ENCODE measurements at regions not wholly inside any gene's neighbourhood (a gene's known extent, or its start where the extent isn't known, plus 50 kb on each side); places are given as distances from the start of the nearest gene placed in this dataset.

GRCh38 chr9:118782790-118783463 is 586.3 kb downstream of the BRINP1 start:
- Histone ChIP-seq H3K4me1 (no peaks in the 10 kb centered on the region), H3F3A (ENCODE audit: low read depth) (no peaks in the 10 kb centered on the region), H3K4me2 (no peak overlapping the region), H3K27me3 (no peaks in the 10 kb centered on the region), H4K20me1 (ENCODE audit: low read depth) (no peaks in the 10 kb centered on the region), H3K9me3 (ENCODE audit: low read depth) (no peaks in the 10 kb centered on the region), H3K79me2 (ENCODE audit: low read depth) (no peaks in the 10 kb centered on the region), H2AFZ (replicated peaks) (no peak overlapping the region), H3K4me3 (no peak overlapping the region), H3K27ac (no peak overlapping the region), H3K36me3 (no peaks in the 10 kb centered on the region), H3K9ac (no peak overlapping the region)
- no peaks in the 10 kb centered on the region for H3K9me3 Mint-ChIP-seq
- no peak for DNase-seq (ENCODE audit: low spot score)
- no peaks in the 10 kb centered on the region for H3K27me3 Mint-ChIP-seq (ENCODE audit: insufficient read depth, low read depth)
- H3K4me1 Mint-ChIP-seq: peaks cover 37% of the 10 kb centered on the region
- TF ChIP-seq CTCF (IDR thresholded peaks at IDR 0.05) (no peak), EZH2phosphoT487 (IDR thresholded peaks at IDR 0.05) (no peak), EZH2 (IDR thresholded peaks at IDR 0.05) (no peak)
- no peaks in the 10 kb centered on the region for H3K36me3 Mint-ChIP-seq
- H3K27ac Mint-ChIP-seq: no peak overlapping the region
- no peak overlapping the region for H3K4me3 Mint-ChIP-seq

GRCh38 chr9:118784033-118784432 is 585.2 kb downstream of the BRINP1 start:
- Histone ChIP-seq H3K27ac (no peak overlapping the region), H4K20me1 (ENCODE audit: low read depth) (no peaks in the 10 kb centered on the region), H3K27me3 (no peaks in the 10 kb centered on the region), H3K4me2 (no peak overlapping the region), H3K79me2 (ENCODE audit: low read depth) (no peaks in the 10 kb centered on the region), H3K36me3 (no peaks in the 10 kb centered on the region), H3F3A (ENCODE audit: low read depth) (no peaks in the 10 kb centered on the region), H3K4me1 (no peaks in the 10 kb centered on the region), H2AFZ (replicated peaks) (no peak overlapping the region), H3K4me3 (no peak overlapping the region), H3K9ac (no peak overlapping the region), H3K9me3 (ENCODE audit: low read depth) (no peaks in the 10 kb centered on the region)
- Mint-ChIP-seq H3K27ac (no peak overlapping the region), H3K4me1 (peaks cover 36% of the 10 kb centered on the region), H3K4me3 (no peak overlapping the region), H3K36me3 (no peaks in the 10 kb centered on the region), H3K9me3 (no peaks in the 10 kb centered on the region), H3K27me3 (ENCODE audit: insufficient read depth, low read depth) (no peaks in the 10 kb centered on the region)
- DNase-seq (ENCODE audit: low spot score): no peak
- no peak for TF ChIP-seq EZH2phosphoT487 (IDR thresholded peaks at IDR 0.05)
- no peak for TF ChIP-seq CTCF (IDR thresholded peaks at IDR 0.05)
- no peak for TF ChIP-seq EZH2 (IDR thresholded peaks at IDR 0.05)

GRCh38 chr9:118785456-118785855 is 583.8 kb downstream of the BRINP1 start:
- no peak for DNase-seq (ENCODE audit: low spot score)
- H3K9ac ChIP-seq: no peak overlapping the region
- H3K4me2 ChIP-seq: no peak overlapping the region
- H3K27ac ChIP-seq: no peak overlapping the region
- TF ChIP-seq CTCF (IDR thresholded peaks at IDR 0.05): no peak
- TF ChIP-seq EZH2 (IDR thresholded peaks at IDR 0.05): no peak
- TF ChIP-seq EZH2phosphoT487 (IDR thresholded peaks at IDR 0.05): no peak
- Mint-ChIP-seq H3K27me3 (ENCODE audit: insufficient read depth, low read depth) (no peaks in the 10 kb centered on the region), H3K27ac (no peak overlapping the region), H3K4me3 (no peak overlapping the region), H3K9me3 (no peaks in the 10 kb centered on the region), H3K36me3 (no peaks in the 10 kb centered on the region), H3K4me1 (peaks cover 36% of the 10 kb centered on the region)
- no peaks in the 10 kb centered on the region for H3K36me3 ChIP-seq
- H3K79me2 ChIP-seq (ENCODE audit: low read depth): no peaks in the 10 kb centered on the region
- no peak overlapping the region for H3K4me3 ChIP-seq
- H2AFZ ChIP-seq (replicated peaks): no peak overlapping the region
- H4K20me1 ChIP-seq (ENCODE audit: low read depth): no peaks in the 10 kb centered on the region
- no peaks in the 10 kb centered on the region for H3K4me1 ChIP-seq
- H3K27me3 ChIP-seq: no peaks in the 10 kb centered on the region
- no peaks in the 10 kb centered on the region for H3K9me3 ChIP-seq (ENCODE audit: low read depth)
- no peaks in the 10 kb centered on the region for H3F3A ChIP-seq (ENCODE audit: low read depth)
